ENCODE measurements at regions not wholly inside any gene's neighbourhood (a gene's known extent, or its start where the extent isn't known, plus 50 kb on each side); places are given as distances from the start of the nearest gene placed in this dataset.

DNA sequence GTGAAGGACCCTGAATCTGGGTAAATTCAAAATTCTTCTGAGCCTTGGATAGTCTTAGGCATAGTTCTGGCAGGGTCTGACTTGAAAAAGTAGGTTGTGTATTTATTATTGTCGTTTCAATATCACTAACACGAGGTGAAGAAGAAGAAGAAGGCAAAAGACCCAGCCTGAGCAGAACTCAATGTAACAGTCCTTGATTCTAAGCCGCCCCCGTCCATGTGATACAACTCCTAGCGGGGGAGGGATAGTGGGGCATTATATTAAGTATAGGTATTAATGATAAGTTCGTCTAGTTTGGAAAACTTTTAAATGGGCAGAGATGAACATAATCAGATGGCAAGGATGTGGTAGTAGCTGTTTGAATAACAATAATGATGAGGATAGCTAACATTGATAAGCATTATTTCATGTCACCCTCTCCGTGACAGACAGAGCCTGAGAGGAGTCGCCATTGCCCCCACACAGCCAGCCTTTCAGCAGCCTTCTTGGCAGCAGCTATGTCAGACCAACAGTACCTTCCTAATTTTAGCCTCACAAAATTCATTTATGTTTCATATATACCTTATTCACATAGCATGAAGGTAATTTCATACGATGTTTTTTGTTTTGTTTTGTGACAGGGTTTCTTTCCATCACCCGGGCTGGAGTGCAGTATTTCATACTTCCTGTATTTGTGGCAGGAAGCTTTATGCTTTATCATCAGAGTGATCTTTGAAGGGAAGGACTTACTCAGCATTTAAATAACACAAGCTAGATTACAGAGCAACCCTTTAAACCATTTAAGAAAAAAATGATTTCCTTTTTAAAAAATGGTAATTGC is 64.4 kb upstream of the NPAS1 start:
- TF ChIP-seq, protein P1, sequence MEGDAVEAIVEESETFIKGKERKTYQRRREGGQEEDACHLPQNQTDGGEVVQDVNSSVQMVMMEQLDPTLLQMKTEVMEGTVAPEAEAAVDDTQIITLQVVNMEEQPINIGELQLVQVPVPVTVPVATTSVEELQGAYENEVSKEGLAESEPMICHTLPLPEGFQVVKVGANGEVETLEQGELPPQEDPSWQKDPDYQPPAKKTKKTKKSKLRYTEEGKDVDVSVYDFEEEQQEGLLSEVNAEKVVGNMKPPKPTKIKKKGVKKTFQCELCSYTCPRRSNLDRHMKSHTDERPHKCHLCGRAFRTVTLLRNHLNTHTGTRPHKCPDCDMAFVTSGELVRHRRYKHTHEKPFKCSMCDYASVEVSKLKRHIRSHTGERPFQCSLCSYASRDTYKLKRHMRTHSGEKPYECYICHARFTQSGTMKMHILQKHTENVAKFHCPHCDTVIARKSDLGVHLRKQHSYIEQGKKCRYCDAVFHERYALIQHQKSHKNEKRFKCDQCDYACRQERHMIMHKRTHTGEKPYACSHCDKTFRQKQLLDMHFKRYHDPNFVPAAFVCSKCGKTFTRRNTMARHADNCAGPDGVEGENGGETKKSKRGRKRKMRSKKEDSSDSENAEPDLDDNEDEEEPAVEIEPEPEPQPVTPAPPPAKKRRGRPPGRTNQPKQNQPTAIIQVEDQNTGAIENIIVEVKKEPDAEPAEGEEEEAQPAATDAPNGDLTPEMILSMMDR (IDR thresholded peaks at IDR 0.05; ENCODE audit: control extremely low read depth, extremely low read depth, low read depth, missing control alignments) = no peak
- DNase-seq (ENCODE audit: extremely low spot score) = peak; percentile 44
- ChIA-PET POLR2A (interaction anchor here (1.5 kb wide), 1 partner anchor 169 kb away, joined by 3 read pairs; no protein-coding TSS in a partner anchor), CTCF (interaction anchor here (0.8 to 1.9 kb wide), 8 partner anchors 12 to 99 kb away, joined by 3 to 7 read pairs (median 3); no protein-coding TSS in a partner anchor)

DNA sequence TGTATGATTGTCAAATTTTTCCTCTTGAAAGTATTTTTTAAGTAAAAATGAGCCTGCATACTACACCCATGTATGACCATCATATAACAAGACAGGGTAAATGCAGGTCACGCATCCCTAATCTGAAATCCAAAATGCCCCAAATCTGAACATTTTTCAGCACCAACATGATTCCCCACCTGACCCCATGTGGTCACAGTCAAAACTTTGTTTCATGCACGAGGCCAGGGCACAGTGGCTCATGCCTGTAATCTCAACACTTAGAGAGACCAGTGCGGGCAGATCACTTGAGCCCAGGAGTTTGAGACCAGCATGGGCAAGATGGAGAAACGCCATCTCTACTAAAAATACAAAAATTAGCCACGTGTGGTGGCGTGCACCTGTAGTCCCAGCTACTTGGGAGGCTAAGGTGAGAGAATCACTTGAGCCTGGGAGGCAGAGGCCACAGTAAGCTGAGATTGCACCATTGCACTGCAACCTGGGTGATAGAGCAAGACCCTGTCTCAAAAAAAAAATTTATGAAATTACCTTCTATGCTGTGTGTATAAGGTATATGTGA is 63.7 kb upstream of the NPAS1 start:
- ChIA-PET CTCF (interaction anchor here (1.2 to 1.9 kb wide), 5 partner anchors 29 to 100 kb away, joined by 3 to 7 read pairs (median 4); no protein-coding TSS in a partner anchor), POLR2A (interaction anchor here (1.0 kb wide), 1 partner anchor 169 kb away, joined by 3 read pairs; no protein-coding TSS in a partner anchor)
- TF ChIP-seq, protein P1 (IDR thresholded peaks at IDR 0.05; ENCODE audit: control extremely low read depth, extremely low read depth, low read depth, missing control alignments) = no peak
- no peak for DNase-seq (ENCODE audit: extremely low spot score)

DNA sequence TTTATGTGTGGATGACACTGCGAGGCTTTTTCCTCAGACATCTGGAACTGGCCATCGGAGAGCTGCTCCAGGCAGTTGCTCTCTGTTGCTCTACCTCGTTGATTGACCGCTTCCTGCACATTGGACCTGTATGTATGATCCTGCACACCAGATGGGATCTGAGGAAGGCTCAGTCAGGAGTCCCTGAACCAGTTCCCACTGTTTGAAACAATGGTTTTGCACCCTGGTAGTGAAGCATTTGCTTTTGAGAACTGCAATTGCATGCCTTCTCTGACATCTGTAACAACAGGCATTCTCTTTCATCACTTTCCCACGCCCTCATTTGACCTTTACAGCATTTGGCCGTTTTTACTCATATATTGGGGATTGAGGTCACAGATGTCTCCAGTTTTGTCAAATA is 61.1 kb upstream of the NPAS1 start:
- POLR2A ChIA-PET = no interaction called here
- DNase-seq (ENCODE audit: extremely low spot score) = peak; percentile 38
- CTCF ChIA-PET = interaction anchor here (1.1 kb wide), 1 partner anchor 10 kb away, joined by 3 read pairs; no protein-coding TSS in a partner anchor
- TF ChIP-seq, protein P1 (IDR thresholded peaks at IDR 0.05; ENCODE audit: control extremely low read depth, extremely low read depth, low read depth, missing control alignments) = no peak

DNA sequence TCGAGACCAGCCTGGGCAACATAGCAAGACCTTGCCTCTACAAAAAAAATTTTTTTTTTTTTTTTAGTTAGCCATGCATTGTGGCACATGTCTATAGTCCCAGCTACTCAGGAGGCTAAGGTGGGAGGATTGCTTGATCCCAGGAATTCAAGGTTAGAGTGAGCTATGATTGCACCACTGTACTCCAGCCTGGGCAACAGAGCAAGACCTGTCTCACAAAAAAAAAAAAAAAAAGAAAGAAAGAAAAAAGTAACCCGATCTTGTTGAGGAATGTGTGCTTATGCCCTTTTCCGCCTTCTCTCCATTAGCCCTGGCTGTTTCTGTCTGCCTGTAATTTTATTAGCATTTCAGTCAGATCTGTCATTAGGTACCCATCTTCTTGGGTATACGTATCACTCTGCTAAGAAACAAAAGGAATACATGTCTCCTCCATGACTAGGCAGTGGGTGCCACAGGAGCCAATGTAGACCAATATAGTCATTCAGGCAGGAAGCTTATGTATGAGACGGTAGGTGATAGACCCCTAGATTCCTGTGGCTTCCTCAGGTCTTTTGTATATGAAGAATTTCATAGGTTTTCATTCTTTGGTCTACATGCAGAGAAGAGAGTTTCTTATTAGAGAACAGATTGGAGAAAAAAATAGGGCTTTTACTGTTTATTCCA is 59.6 kb upstream of the NPAS1 start:
- no peak for DNase-seq (ENCODE audit: extremely low spot score)
- ChIA-PET POLR2A (interaction anchor here (0.6 kb wide), 1 partner anchor 97 kb away, joined by 3 read pairs; no protein-coding TSS in a partner anchor), CTCF (no interaction called here)
- TF ChIP-seq, protein P1 (IDR thresholded peaks at IDR 0.05; ENCODE audit: control extremely low read depth, extremely low read depth, low read depth, missing control alignments) = no peak

DNA sequence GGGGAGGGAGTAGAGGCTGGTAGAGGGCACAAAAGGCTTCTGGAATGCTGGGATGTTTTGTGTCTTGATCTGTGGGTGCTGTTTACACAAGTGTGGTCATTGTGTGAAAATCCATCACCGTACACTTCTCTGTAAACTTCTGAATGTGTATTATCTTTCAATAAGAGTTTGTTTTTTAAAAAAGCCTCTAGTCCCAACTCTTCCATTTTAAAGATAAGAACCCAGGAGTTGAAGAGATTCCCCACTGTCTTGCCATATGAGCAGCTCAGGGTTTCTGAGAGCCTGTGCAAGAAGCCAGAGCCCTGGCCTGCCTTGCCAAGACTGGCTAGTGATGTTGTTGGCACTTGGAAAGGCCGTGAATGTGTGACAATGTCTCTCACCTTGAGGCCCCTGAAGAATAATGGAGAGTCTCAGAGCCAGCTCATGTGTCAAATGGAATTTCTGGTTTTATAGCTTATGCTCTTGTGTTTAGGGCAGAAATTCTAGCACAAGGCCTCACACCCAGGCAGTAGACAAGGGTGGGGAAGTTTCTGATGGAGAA is 57.5 kb upstream of the NPAS1 start:
- ChIA-PET POLR2A (no interaction called here), CTCF (no interaction called here)
- no peak for DNase-seq (ENCODE audit: extremely low spot score)
- TF ChIP-seq, protein P1 (IDR thresholded peaks at IDR 0.05; ENCODE audit: control extremely low read depth, extremely low read depth, low read depth, missing control alignments) = no peak
